Thyroid gland (tissue), 4 donors: ENCODE measurements at regions not wholly inside any gene's neighbourhood (a gene's known extent, or its start where the extent isn't known, plus 50 kb on each side); places are given as distances from the start of the nearest gene placed in this dataset.

Experiments used
- CTCF ChIP-seq, 6 experiments: fragments of 200-600 bp in 3 of 6; fragments of 450-650 bp in 3 of 6; sonication (generic) in 3 of 6; IDR thresholded peaks; one replicate each; pipeline ENCODE4 v1.5.1; 2016 to 2019; ENCODE audit warnings: antibody characterized with exemption in 6 of 6, mild to moderate bottlenecking in 2 of 6, inconsistent platforms in 1 of 6, moderate library complexity in 1 of 6
- POLR2A ChIP-seq, 2 donors: fragments of 450-650 bp; IDR thresholded peaks; one replicate each; pipeline ENCODE4 v1.6.1; 2017; ENCODE audit warnings: antibody characterized with exemption in 2 of 2, mild to moderate bottlenecking in 2 of 2, moderate library complexity in 1 of 2

- TF ChIP-seq POLR2A (IDR thresholded peaks at IDR 0.05): no peak
- no peak for TF ChIP-seq CTCF (IDR thresholded peaks at IDR 0.05)
Observed at GRCh38 chr12:87349681-87350080, 679.5 kb downstream of the C12orf50 start.
